Activated CD4-positive, alpha-beta T cell treated with anti-CD3 and anti-CD28 coated beads, Interleukin-2, amount 10 ng/mL, durations not matched to agents 7 days and 5 days (primary cell): ENCODE measurements at regions not wholly inside any gene's neighbourhood (a gene's known extent, or its start where the extent isn't known, plus 50 kb on each side); places are given as distances from the start of the nearest gene placed in this dataset.

ENCODE experiments used
- CTCF ChIA-PET: fragments of 350-600 bp; sonication (Branson Sonifier 250); formaldehyde crosslinking; loops from one replicate; lab custom pipeline; 2021; ENCODE audit warnings: antibody characterized with exemption; lab: Charles Lee
- POLR2A ChIA-PET: fragments of 350-600 bp; sonication (Branson Sonifier 250); formaldehyde crosslinking; loops from one replicate; lab custom pipeline; 2021; ENCODE audit warnings: antibody characterized with exemption; lab: Charles Lee
- DNase-seq: peaks from one replicate; pipeline ENCODE4 v3.0.0-alpha.2; 2020
- H3K27ac Mint-ChIP-seq: one replicate; pipeline ENCODE4 v1.8.0; 2021; ENCODE audit warnings: mild to moderate bottlenecking, moderate library complexity, mixed read lengths
- H3K27me3 Mint-ChIP-seq: one replicate; pipeline ENCODE4 v1.8.0; 2021; ENCODE audit warnings: mixed read lengths
- H3K36me3 Mint-ChIP-seq: one replicate; pipeline ENCODE4 v1.8.0; 2021; ENCODE audit warnings: low read depth, mixed read lengths
- H3K4me1 Mint-ChIP-seq: one replicate; pipeline ENCODE4 v1.8.0; 2021; ENCODE audit warnings: mixed read lengths
- H3K4me3 Mint-ChIP-seq: one replicate; pipeline ENCODE4 v1.8.0; 2021; ENCODE audit warnings: mild to moderate bottlenecking, moderate library complexity, mixed read lengths
- H3K9me3 Mint-ChIP-seq: one replicate; pipeline ENCODE4 v1.8.0; 2021; ENCODE audit warnings: mixed read lengths

DNA sequence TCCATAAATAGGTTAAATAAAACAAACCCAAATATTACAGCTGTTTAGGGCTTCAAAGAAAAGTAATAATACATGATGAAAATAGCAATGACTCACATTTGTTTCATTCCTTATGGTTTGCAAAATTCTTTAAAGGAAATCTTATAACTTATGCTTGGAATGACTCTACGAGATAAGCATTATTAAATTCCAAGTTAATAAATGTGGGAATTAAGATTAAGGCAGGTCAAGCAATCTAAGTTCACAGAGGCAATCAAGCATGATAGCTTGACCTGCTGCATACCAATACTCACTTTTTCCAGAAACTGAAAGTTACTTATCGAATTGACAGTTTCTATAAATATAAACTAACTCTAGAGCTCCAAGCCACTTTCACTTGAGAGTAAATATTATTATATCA lies 1002.9 kb upstream of the SEL1L start:
- H3K27ac Mint-ChIP-seq = no peak overlapping the region
- POLR2A ChIA-PET = no interaction called here
- CTCF ChIA-PET = no interaction called here
- H3K36me3 Mint-ChIP-seq = no peaks in the 10 kb centered on the region
- DNase-seq = no peak
- H3K4me3 Mint-ChIP-seq = no peak overlapping the region
- H3K4me1 Mint-ChIP-seq = no peaks in the 10 kb centered on the region
- H3K9me3 Mint-ChIP-seq = peaks cover 14% of the 10 kb centered on the region
- no peaks in the 10 kb centered on the region for H3K27me3 Mint-ChIP-seq

DNA sequence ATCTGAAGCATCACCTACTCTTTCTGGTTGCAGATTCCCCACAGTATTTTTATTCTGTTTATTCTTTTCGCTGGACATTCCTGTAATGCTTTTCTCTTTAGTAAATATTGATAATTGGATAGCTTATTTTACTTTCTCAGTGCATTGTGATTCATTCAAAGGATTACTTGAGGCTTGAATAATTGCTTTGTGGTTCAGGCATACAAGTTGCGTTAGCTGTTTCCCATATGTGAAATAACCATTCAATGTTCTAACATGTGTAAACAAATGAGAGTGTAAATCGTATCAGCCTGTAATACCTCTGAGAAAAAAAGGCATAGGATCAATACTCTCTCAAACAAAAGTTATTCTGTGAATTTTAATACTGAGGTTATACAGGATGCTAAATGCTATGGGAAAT lies 1004.2 kb upstream of the SEL1L start:
- ChIA-PET POLR2A (no interaction called here), CTCF (no interaction called here)
- H3K9me3 Mint-ChIP-seq = peaks cover 14% of the 10 kb centered on the region
- no peak for DNase-seq
- H3K36me3 Mint-ChIP-seq = no peaks in the 10 kb centered on the region
- H3K27me3 Mint-ChIP-seq = no peaks in the 10 kb centered on the region
- H3K27ac Mint-ChIP-seq = no peak overlapping the region
- no peaks in the 10 kb centered on the region for H3K4me1 Mint-ChIP-seq
- no peak overlapping the region for H3K4me3 Mint-ChIP-seq

DNA sequence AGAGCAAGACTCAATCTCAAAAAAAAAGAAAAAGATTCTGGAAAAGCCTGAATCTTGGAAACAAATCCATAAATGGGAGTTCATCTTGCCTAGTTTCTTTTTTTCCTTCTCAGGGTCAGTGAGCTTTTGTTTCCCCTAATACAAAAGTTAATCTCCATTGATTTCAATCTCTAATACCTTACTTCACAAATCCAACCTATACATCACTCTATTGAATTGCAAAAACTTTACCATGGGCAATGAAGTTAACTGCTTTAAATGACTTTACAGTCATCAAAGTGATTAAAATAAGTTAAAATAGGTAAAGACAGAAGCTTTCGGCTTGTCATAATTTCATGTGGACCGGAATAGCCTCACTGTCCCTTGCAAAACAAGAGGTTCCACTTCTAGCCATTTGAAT lies 1012.7 kb upstream of the SEL1L start:
- Mint-ChIP-seq H3K4me3 (no peak overlapping the region), H3K36me3 (no peaks in the 10 kb centered on the region), H3K9me3 (peaks cover 9% of the 10 kb centered on the region), H3K27ac (no peak overlapping the region), H3K27me3 (no peaks in the 10 kb centered on the region), H3K4me1 (no peaks in the 10 kb centered on the region)
- DNase-seq = no peak
- ChIA-PET POLR2A (interaction anchor here (0.6 kb wide), 1 partner anchor 227 kb away, joined by 3 read pairs; no protein-coding TSS in a partner anchor), CTCF (interaction anchor here (0.6 kb wide), 1 partner anchor 421 kb away, joined by 3 read pairs; no protein-coding TSS in a partner anchor)

GRCh38 chr14:82549306-82549990 lies 1015.8 kb upstream of the SEL1L start:
- ChIA-PET CTCF (no interaction called here), POLR2A (no interaction called here)
- Mint-ChIP-seq H3K27me3 (no peaks in the 10 kb centered on the region), H3K4me3 (no peak overlapping the region), H3K36me3 (no peaks in the 10 kb centered on the region), H3K27ac (no peak overlapping the region), H3K9me3 (peaks cover 8% of the 10 kb centered on the region), H3K4me1 (no peaks in the 10 kb centered on the region)
- DNase-seq = no peak

- Mint-ChIP-seq H3K9me3 (peaks cover 9% of the 10 kb centered on the region), H3K4me3 (no peak overlapping the region), H3K27ac (no peak overlapping the region), H3K27me3 (no peaks in the 10 kb centered on the region), H3K4me1 (no peaks in the 10 kb centered on the region), H3K36me3 (no peaks in the 10 kb centered on the region)
- CTCF ChIA-PET = no interaction called here
- no peak for DNase-seq
- POLR2A ChIA-PET = no interaction called here
Measured at GRCh38 chr14:82562881-82563280, 1029.2 kb upstream of the SEL1L start.

DNA sequence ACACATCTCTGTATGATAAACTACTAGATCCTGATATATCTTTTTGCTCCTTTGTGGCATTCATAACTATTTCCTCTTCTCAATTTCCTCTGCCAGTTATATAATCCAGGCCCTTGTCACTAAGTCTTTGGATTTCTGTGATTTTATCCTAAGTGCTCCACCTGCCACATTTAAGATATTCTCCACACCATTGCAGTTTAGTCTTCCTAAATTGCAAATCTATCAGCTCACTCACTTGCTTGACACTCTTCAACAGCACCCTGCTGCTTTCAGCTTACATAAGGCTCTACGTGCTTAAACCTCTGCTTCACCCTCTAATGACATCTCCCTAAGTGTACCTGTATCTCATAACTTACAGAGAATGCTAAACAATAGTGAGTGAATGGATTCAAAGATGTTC lies 1032.2 kb upstream of the SEL1L start:
- H3K9me3 Mint-ChIP-seq = peaks cover 9% of the 10 kb centered on the region
- H3K36me3 Mint-ChIP-seq = no peaks in the 10 kb centered on the region
- H3K27ac Mint-ChIP-seq = no peak overlapping the region
- ChIA-PET POLR2A (no interaction called here), CTCF (no interaction called here)
- no peaks in the 10 kb centered on the region for H3K4me1 Mint-ChIP-seq
- no peak overlapping the region for H3K4me3 Mint-ChIP-seq
- H3K27me3 Mint-ChIP-seq = no peaks in the 10 kb centered on the region
- DNase-seq = no peak

GRCh38 chr14:82587226-82587625 lies 1053.6 kb upstream of the SEL1L start:
- no peaks in the 10 kb centered on the region for H3K36me3 Mint-ChIP-seq
- ChIA-PET POLR2A (no interaction called here), CTCF (no interaction called here)
- H3K27me3 Mint-ChIP-seq = no peaks in the 10 kb centered on the region
- H3K4me3 Mint-ChIP-seq = no peak overlapping the region
- H3K9me3 Mint-ChIP-seq = no peaks in the 10 kb centered on the region
- no peak for DNase-seq
- H3K27ac Mint-ChIP-seq = no peak overlapping the region
- no peaks in the 10 kb centered on the region for H3K4me1 Mint-ChIP-seq

DNA sequence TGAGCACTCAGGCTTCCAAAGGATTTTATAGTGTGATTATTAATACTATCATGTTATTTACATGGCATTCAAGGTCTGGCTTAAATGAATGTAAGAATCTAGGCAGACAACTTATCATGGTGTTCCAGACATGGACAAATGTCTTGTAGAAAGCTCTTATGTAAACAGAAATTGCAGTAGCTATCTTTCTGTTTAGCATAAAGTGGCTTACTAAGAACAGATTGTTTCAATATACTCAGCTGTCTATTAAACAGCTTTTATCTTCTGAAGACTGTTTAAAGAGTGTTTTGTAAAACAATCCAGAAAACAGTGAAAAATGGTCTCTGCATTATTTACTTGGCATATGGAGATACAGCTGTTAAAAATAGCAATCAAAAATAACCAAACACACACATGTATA lies 1061.8 kb upstream of the SEL1L start:
- ChIA-PET POLR2A (no interaction called here), CTCF (no interaction called here)
- no peak overlapping the region for H3K4me3 Mint-ChIP-seq
- no peaks in the 10 kb centered on the region for H3K9me3 Mint-ChIP-seq
- no peak for DNase-seq
- H3K27ac Mint-ChIP-seq = no peak overlapping the region
- H3K36me3 Mint-ChIP-seq = no peaks in the 10 kb centered on the region
- no peaks in the 10 kb centered on the region for H3K27me3 Mint-ChIP-seq
- no peaks in the 10 kb centered on the region for H3K4me1 Mint-ChIP-seq

GRCh38 chr14:82602794-82603193 lies 1069.1 kb upstream of the SEL1L start:
- no peaks in the 10 kb centered on the region for H3K9me3 Mint-ChIP-seq
- POLR2A ChIA-PET = no interaction called here
- H3K4me1 Mint-ChIP-seq = no peaks in the 10 kb centered on the region
- no peaks in the 10 kb centered on the region for H3K27me3 Mint-ChIP-seq
- H3K27ac Mint-ChIP-seq = no peak overlapping the region
- H3K36me3 Mint-ChIP-seq = no peaks in the 10 kb centered on the region
- DNase-seq = no peak
- H3K4me3 Mint-ChIP-seq = no peak overlapping the region
- CTCF ChIA-PET = no interaction called here

DNA sequence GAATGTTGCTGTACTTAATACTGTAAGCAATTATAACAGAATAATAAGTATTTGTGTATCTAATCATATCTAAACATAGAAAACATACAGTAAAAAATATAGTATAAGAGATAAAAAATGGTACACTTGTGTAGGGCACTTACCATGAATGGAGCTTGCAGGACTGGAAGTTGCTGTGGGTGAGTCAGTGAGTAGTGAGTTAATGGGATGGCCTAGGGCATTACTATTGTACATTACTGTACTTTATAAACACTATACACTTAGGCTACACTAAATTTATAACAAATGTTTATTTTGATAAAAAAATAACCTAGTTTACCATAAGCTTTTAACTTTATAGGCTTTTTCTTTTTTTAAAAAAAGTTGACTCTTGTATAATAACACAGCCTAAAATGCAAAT lies 1071.2 kb upstream of the SEL1L start:
- Mint-ChIP-seq H3K4me1 (no peaks in the 10 kb centered on the region), H3K4me3 (no peak overlapping the region), H3K27ac (no peak overlapping the region), H3K27me3 (no peaks in the 10 kb centered on the region), H3K36me3 (no peaks in the 10 kb centered on the region), H3K9me3 (no peaks in the 10 kb centered on the region)
- CTCF ChIA-PET = no interaction called here
- POLR2A ChIA-PET = no interaction called here
- DNase-seq = no peak

DNA sequence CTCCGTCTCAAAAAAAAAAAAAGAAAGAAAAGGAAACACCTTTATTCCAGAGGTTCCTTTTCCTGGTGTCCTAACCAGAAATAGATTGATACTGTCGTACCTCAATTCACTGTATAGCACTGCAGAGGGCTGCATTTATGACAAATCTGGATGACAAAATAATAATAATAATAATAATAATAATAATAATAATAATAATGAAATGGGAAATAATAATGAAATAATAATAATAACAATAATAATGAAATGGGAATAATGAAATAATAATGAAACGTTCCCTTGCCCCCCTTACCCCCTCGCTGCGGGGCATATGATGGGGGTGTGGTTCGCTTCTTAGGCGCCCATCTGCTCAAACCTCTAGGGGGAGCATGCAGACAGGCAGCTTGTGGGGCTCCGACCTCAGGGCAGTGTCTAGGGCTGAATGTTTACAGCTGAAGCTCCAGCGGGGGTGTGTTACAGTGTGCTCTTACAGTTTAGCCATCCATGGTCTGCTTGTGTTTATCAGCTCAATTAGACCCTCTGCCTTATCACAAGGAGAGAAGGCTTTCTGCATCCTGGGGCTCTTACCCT lies 1088.3 kb upstream of the SEL1L start:
- no peaks in the 10 kb centered on the region for H3K36me3 Mint-ChIP-seq
- DNase-seq = no peak
- POLR2A ChIA-PET = no interaction called here

DNA sequence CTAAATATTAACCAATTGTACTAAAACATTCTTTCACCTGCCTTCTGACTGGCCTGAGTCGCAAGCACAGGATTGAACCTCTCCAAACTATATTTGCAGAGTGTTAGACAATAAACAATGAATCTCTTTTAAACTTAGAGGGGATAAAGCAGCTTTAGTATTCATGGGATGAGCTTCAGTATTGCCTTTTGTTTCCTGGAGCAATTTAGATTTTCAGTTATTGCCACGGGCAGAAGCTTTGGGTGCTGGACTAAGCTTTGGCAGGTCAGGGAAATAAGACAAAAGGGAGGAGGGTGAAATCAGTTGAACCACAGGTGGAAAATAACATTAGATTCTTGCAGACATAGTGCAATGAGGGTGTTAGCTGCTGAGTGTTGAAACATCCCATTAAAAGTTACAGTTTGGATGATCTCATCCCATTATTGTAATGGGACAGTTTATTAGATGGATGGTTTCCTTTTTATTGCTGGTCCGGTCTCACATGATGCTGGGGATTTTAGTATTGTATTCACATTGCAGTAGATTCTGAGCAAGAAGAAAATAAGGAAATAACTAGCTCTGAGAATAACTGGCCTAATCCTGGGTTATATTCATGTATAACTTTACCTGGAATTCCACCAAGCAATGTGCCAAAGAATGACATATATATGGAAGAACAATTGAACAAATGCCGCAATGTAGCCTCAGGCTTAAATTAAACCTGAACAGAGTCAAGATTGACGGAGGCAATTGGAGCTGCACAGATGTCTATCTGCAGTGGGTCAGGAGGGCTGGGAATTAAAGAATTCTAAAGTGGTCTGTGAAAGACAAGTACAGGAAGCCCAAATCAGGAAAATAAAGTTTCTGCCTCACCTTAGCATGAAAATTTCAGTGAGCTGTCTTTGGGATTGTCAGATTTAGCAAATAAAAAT lies 1092.8 kb upstream of the SEL1L start:
- POLR2A ChIA-PET = no interaction called here
- H3K9me3 Mint-ChIP-seq = peaks cover 2% of the 10 kb centered on the region
- H3K36me3 Mint-ChIP-seq = no peaks in the 10 kb centered on the region
- no peak overlapping the region for H3K4me3 Mint-ChIP-seq
- CTCF ChIA-PET = interaction anchor here (0.8 kb wide), 1 partner anchor 29 kb away, joined by 3 read pairs; no protein-coding TSS in a partner anchor
- H3K27ac Mint-ChIP-seq = no peak overlapping the region
- no peaks in the 10 kb centered on the region for H3K27me3 Mint-ChIP-seq
- DNase-seq = no peak
- no peaks in the 10 kb centered on the region for H3K4me1 Mint-ChIP-seq

More for the DNA sequence above, 1088.3 kb upstream of the SEL1L start:
- CTCF ChIA-PET = no interaction called here
- Mint-ChIP-seq H3K27ac (no peak overlapping the region), H3K4me1 (no peaks in the 10 kb centered on the region), H3K9me3 (peaks cover 2% of the 10 kb centered on the region), H3K27me3 (no peaks in the 10 kb centered on the region), H3K4me3 (no peak overlapping the region)

- H3K27ac Mint-ChIP-seq = no peak overlapping the region
- H3K4me3 Mint-ChIP-seq = no peak overlapping the region
- no peaks in the 10 kb centered on the region for H3K4me1 Mint-ChIP-seq
- POLR2A ChIA-PET = no interaction called here
- no peaks in the 10 kb centered on the region for H3K27me3 Mint-ChIP-seq
- H3K9me3 Mint-ChIP-seq = peaks cover 3% of the 10 kb centered on the region
- DNase-seq = no peak
- CTCF ChIA-PET = no interaction called here
- H3K36me3 Mint-ChIP-seq = no peaks in the 10 kb centered on the region
Measured at GRCh38 chr14:82635915-82636314, 1102.3 kb upstream of the SEL1L start.
